Endothelial cell of umbilical vein (primary cell): ENCODE measurements at regions not wholly inside any gene's neighbourhood (a gene's known extent, or its start where the extent isn't known, plus 50 kb on each side); places are given as distances from the start of the nearest gene placed in this dataset.

Experiments used
- BruUV-seq: library from RNA; stranded (reverse); fragments of 400-500 nt; replicated peaks from 2 replicates; lab custom pipeline; 2021; lab: Mats Ljungman, UMichigan
- CTCF ChIA-PET: fragments of 300-600, 350-600 bp; sonication (Branson Sonifier 250); formaldehyde crosslinking; loops from one replicate; lab custom pipeline; 2021; ENCODE audit warnings: antibody characterized with exemption, inconsistent platforms; lab: Charles Lee
- POLR2A ChIA-PET: fragments of 300-600, 350-600 bp; sonication (Branson Sonifier 250); formaldehyde crosslinking; loops from one replicate; lab custom pipeline; 2021; ENCODE audit warnings: antibody characterized with exemption, inconsistent platforms; lab: Charles Lee
- DNase-seq: peaks from one replicate; pipeline ENCODE4 v3.0.0-alpha.2; 2011; ENCODE audit warnings: low read depth, low spot score
- FAIRE-seq: peaks from 2 replicates; lab custom pipeline; 2011; peaks lifted over from hg19 to GRCh38; lab: Jason Lieb, UNC
- H2AFZ ChIP-seq: 2 replicates; pipeline ENCODE4 v1.6.0; 2012; ENCODE audit warnings: low read depth, low read length, control low read depth, inconsistent platforms
- H3K27ac ChIP-seq: 2 replicates; pipeline ENCODE4 v1.5.1; 2011; ENCODE audit warnings: low read depth, mild to moderate bottlenecking, control low read depth, low read length, moderate library complexity; ENCODE audit not compliant: insufficient read depth
- H3K27me3 ChIP-seq, 2 experiments: 2 replicates each; pipeline versions ENCODE4 v1.6.0 to v1.6.1; 2011; ENCODE audit warnings: low read length in 2 of 2, mixed read lengths in 1 of 2; ENCODE audit not compliant: control insufficient read depth in 2 of 2, insufficient read depth in 2 of 2
- H3K36me3 ChIP-seq, 2 experiments: 2 replicates in 1 of 2; 3 replicates in 1 of 2; pipeline ENCODE4 v1.5.1; 2011; ENCODE audit warnings: low read length in 2 of 2, mild to moderate bottlenecking in 1 of 2, moderate library complexity in 1 of 2; ENCODE audit not compliant: control insufficient read depth in 2 of 2, insufficient read depth in 2 of 2; ENCODE audit errors: extremely low read depth in 1 of 2
- H3K4me1 ChIP-seq: 3 replicates; pipeline ENCODE4 v1.5.1; 2011; ENCODE audit warnings: mild to moderate bottlenecking, low read length; ENCODE audit not compliant: control insufficient read depth, insufficient read depth; ENCODE audit errors: extremely low read depth
- H3K4me2 ChIP-seq: 2 replicates; pipeline ENCODE4 v1.6.1; 2011; ENCODE audit warnings: low read length, control low read depth, mixed read lengths; ENCODE audit not compliant: insufficient read depth
- H3K4me3 ChIP-seq, 3 experiments: fragments of 200-600 bp in 1 of 3; sonication (generic), shearing (Covaris generic) in 1 of 3; replicated peaks in 1 of 3; 2 replicates each; pipeline ENCODE4 v1.5.1; 2011 to 2016; ENCODE audit warnings: control low read depth in 3 of 3, low read length in 3 of 3, mild to moderate bottlenecking in 2 of 3, inconsistent platforms in 1 of 3, low read depth in 1 of 3, moderate library complexity in 1 of 3; ENCODE audit not compliant: insufficient read depth in 1 of 3
- H3K79me2 ChIP-seq: 2 replicates; pipeline ENCODE4 v1.6.0; 2012; ENCODE audit warnings: low read length, inconsistent platforms; ENCODE audit not compliant: control insufficient read depth, insufficient read depth
- H3K9ac ChIP-seq: replicated peaks from 2 replicates; pipeline ENCODE3; 2011; ENCODE audit warnings: low read length, control low read depth; ENCODE audit not compliant: insufficient read depth; ENCODE audit errors: extremely low read depth
- H3K9me1 ChIP-seq: replicated peaks from 3 replicates; pipeline ENCODE4 v1.6.0; 2011; ENCODE audit warnings: mild to moderate bottlenecking, low read length; ENCODE audit not compliant: control insufficient read depth, insufficient read depth; ENCODE audit errors: extremely low read depth
- H3K9me3 ChIP-seq: replicated peaks from 2 replicates; pipeline ENCODE4 v1.5.1; 2012; ENCODE audit warnings: low read length, inconsistent platforms; ENCODE audit not compliant: control insufficient read depth, insufficient read depth
- H4K20me1 ChIP-seq: replicated peaks from 2 replicates; pipeline ENCODE3; 2011; ENCODE audit warnings: mild to moderate bottlenecking, low read length; ENCODE audit not compliant: control insufficient read depth, insufficient read depth; ENCODE audit errors: extremely low read depth
- EZH2 ChIP-seq: IDR thresholded peaks from 2 replicates; pipeline ENCODE4 v1.6.1; 2012; ENCODE audit warnings: borderline replicate concordance, low read depth, mild to moderate bottlenecking, moderate library complexity, low read length, inconsistent platforms; ENCODE audit not compliant: severe bottlenecking
- FOS ChIP-seq: IDR thresholded peaks from 2 replicates; pipeline ENCODE4 v1.6.1; 2011; ENCODE audit warnings: mild to moderate bottlenecking, low read length, moderate library complexity, borderline replicate concordance; ENCODE audit not compliant: insufficient read depth
- GATA2 ChIP-seq: IDR thresholded peaks from 2 replicates; pipeline ENCODE4 v1.7.0; 2011; ENCODE audit warnings: low read depth, mild to moderate bottlenecking, moderate library complexity, mixed read lengths, low read length; ENCODE audit not compliant: insufficient read length, insufficient read depth
- JUN ChIP-seq: IDR thresholded peaks from 2 replicates; pipeline ENCODE4 v1.6.1; 2011; ENCODE audit warnings: borderline replicate concordance, low read depth; ENCODE audit not compliant: insufficient read length, insufficient read depth
- MYC ChIP-seq: IDR thresholded peaks from one replicate; pipeline ENCODE4 v1.6.1; 2011; ENCODE audit warnings: mild to moderate bottlenecking, low read depth, low read length
- POLR2A ChIP-seq: IDR thresholded peaks from 2 replicates; pipeline ENCODE4 v1.6.1; 2012; ENCODE audit warnings: low read depth, mild to moderate bottlenecking, control low read depth, low read length
- POLR2AphosphoS5 ChIP-seq: IDR thresholded peaks from 2 replicates; pipeline ENCODE4 v1.6.1; 2012; ENCODE audit warnings: low read depth, mild to moderate bottlenecking, control low read depth, low read length, moderate library complexity; ENCODE audit not compliant: insufficient read depth
- dilution Hi-C: fragments of 300-500 bp; cut with MboI; formaldehyde crosslinking; loops from one replicate; pipeline ENCODE4 v1.15.0; 2019; ENCODE audit warnings: low sequenced_read_pairs; ENCODE audit not compliant: extremely low pct_ligation_motif_present
- intact Hi-C: fragments of 100-400 bp; cut with micrococcal nuclease; formaldehyde crosslinking; loops from one replicate; pipeline ENCODE4 v1.10.0; 2022
- TF ChIP-seq, protein P1 (sequence below): IDR thresholded peaks from 2 replicates; pipeline ENCODE4 v1.6.1; 2011; ENCODE audit not compliant: insufficient read depth, insufficient read length
- TF ChIP-seq, protein P2 (sequence below), 2 donors: IDR thresholded peaks; 1 replicate in 1 of 2; 2 replicates in 1 of 2; pipeline ENCODE4 v1.5.1; 2011; ENCODE audit warnings: low read length in 2 of 2, mild to moderate bottlenecking in 2 of 2, moderate library complexity in 2 of 2, control low read depth in 1 of 2, inconsistent platforms in 1 of 2, low read depth in 1 of 2; ENCODE audit not compliant: insufficient read depth in 1 of 2; ENCODE audit errors: extremely low read depth in 1 of 2

DNA sequence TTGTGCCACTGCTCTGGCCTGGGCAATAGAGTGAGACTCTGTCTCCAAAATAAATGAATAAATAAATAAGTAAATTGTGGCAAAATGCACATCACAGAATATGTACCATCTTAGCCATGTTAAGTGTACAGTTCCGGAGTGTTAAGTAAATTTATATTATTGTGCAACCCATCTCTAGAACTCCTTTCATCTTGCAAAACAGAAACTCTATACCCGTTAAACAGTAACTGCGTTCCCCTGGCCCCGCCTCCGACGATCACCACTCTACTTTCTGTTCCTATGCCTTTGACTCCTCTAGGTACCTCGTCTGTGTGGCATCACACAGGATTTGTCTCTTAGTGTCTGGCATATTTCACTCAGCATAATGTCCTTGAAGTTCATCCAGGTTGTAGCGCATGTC is 356.4 kb upstream of the FOXK1 start:
- no peak for DNase-seq
- Histone ChIP-seq H3K27ac (no peak overlapping the region), H3K36me3 (no peaks in the 10 kb centered on the region), H3K4me2 (no peak overlapping the region), H4K20me1 (no peaks in the 10 kb centered on the region), H3K4me3 (no peak overlapping the region), H3K9ac (no peak overlapping the region), H3K9me3 (no peaks in the 10 kb centered on the region), H2AFZ (no peak overlapping the region), H3K9me1 (no peaks in the 10 kb centered on the region), H3K79me2 (no peaks in the 10 kb centered on the region), H3K27me3 (no peaks in the 10 kb centered on the region), H3K4me1 (no peaks in the 10 kb centered on the region)
- intact Hi-C loops (no loop called here), dilution Hi-C loops (no loop called here)
- no TSS peak for BruUV-seq
- FAIRE-seq: no peak
- ChIA-PET CTCF (no interaction called here), POLR2A (no interaction called here)
- no peak for TF ChIP-seq GATA2
- TF ChIP-seq POLR2A: no peak
- TF ChIP-seq FOS: no peak
- TF ChIP-seq, protein P1, sequence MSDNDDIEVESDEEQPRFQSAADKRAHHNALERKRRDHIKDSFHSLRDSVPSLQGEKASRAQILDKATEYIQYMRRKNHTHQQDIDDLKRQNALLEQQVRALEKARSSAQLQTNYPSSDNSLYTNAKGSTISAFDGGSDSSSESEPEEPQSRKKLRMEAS: no peak
- no peak for TF ChIP-seq POLR2AphosphoS5
- no peak for TF ChIP-seq EZH2

DNA sequence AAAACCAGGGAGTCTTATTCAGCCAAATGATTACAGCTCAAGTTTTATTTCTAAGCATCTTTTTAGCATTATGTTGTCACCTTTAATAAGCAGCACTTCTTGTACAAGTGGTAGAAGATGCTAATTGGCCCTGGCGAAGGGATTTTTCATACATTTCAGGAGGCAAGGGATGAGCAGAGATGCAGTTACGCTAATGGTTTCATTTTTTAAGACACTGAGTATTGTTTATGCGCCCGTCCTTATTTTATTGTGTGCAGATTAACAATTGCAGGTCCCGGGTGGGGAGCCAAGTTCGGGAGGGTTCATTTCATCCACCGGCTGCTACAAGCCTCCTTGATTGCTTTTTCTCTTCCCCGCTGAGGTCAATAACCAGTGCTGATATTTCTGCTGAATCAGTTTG is 350.4 kb upstream of the FOXK1 start:
- no peak overlapping the region for H2AFZ ChIP-seq
- H3K27ac ChIP-seq: no peak overlapping the region
- H3K4me1 ChIP-seq: no peaks in the 10 kb centered on the region
- POLR2A ChIA-PET: no interaction called here
- H3K9ac ChIP-seq: no peak overlapping the region
- no peaks in the 10 kb centered on the region for H3K27me3 ChIP-seq
- no peaks in the 10 kb centered on the region for H4K20me1 ChIP-seq
- no TSS peak for BruUV-seq
- intact Hi-C loops (no loop called here), dilution Hi-C loops (no loop called here)
- FAIRE-seq (no peak), DNase-seq (no peak)
- no peaks in the 10 kb centered on the region for H3K9me1 ChIP-seq
- H3K4me2 ChIP-seq: no peak overlapping the region
- no peaks in the 10 kb centered on the region for H3K36me3 ChIP-seq
- CTCF ChIA-PET: no interaction called here
- no peak for TF ChIP-seq EZH2
- no peak for TF ChIP-seq FOS
- TF ChIP-seq POLR2AphosphoS5: no peak
- TF ChIP-seq MYC: no peak
- no peak for TF ChIP-seq POLR2A
- TF ChIP-seq, protein P2, sequence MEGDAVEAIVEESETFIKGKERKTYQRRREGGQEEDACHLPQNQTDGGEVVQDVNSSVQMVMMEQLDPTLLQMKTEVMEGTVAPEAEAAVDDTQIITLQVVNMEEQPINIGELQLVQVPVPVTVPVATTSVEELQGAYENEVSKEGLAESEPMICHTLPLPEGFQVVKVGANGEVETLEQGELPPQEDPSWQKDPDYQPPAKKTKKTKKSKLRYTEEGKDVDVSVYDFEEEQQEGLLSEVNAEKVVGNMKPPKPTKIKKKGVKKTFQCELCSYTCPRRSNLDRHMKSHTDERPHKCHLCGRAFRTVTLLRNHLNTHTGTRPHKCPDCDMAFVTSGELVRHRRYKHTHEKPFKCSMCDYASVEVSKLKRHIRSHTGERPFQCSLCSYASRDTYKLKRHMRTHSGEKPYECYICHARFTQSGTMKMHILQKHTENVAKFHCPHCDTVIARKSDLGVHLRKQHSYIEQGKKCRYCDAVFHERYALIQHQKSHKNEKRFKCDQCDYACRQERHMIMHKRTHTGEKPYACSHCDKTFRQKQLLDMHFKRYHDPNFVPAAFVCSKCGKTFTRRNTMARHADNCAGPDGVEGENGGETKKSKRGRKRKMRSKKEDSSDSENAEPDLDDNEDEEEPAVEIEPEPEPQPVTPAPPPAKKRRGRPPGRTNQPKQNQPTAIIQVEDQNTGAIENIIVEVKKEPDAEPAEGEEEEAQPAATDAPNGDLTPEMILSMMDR (IDR thresholded peaks at IDR 0.05; ENCODE audit: extremely low read depth in 1 of 2, insufficient read depth in 1 of 2, low read depth in 1 of 2, low read length in 2 of 2): no peak
- TF ChIP-seq, protein P1: no peak
- no peak for TF ChIP-seq GATA2
- TF ChIP-seq JUN: no peak
- H3K9me3 ChIP-seq: no peaks in the 10 kb centered on the region
- no peaks in the 10 kb centered on the region for H3K79me2 ChIP-seq
- H3K4me3 ChIP-seq: no peak overlapping the region
